Testis (tissue), 2 donors: ENCODE measurements at regions not wholly inside any gene's neighbourhood (a gene's known extent, or its start where the extent isn't known, plus 50 kb on each side); places are given as distances from the start of the nearest gene placed in this dataset.

ENCODE experiments used
- POLR2A ChIP-seq: fragments of 450-650 bp; IDR thresholded peaks from one replicate; pipeline ENCODE4 v1.6.1; 2017; ENCODE audit warnings: antibody characterized with exemption, mild to moderate bottlenecking, moderate library complexity
- TF ChIP-seq, protein P1 (sequence below), 3 experiments: fragments of 450-650 bp in 2 of 3; fragments of 200-600 bp in 1 of 3; sonication (generic) in 1 of 3; IDR thresholded peaks; one replicate each; pipeline ENCODE4 v1.5.1; 2016 to 2019; ENCODE audit warnings: antibody characterized with exemption in 3 of 3, mild to moderate bottlenecking in 2 of 3, moderate library complexity in 1 of 3

DNA sequence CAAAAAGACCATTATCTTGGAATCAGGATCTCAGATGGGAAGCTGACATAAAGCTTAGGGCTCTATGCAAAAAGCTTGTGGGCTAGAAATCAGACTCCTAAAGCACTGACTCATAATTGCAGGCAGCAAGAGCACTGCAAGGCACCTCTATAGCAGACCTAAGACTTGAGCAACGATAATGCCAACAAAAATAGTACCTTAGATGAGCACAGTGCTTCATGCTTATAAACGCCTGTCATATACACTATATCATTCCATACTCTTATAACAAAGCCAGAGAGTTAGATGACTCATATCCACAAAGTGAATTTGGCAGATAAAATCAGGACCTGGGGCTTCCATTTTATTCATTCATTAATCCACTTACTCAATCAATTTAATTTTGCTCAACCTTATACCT, 560.8 kb downstream of the MCTP2 start:
- TF ChIP-seq, protein P1, sequence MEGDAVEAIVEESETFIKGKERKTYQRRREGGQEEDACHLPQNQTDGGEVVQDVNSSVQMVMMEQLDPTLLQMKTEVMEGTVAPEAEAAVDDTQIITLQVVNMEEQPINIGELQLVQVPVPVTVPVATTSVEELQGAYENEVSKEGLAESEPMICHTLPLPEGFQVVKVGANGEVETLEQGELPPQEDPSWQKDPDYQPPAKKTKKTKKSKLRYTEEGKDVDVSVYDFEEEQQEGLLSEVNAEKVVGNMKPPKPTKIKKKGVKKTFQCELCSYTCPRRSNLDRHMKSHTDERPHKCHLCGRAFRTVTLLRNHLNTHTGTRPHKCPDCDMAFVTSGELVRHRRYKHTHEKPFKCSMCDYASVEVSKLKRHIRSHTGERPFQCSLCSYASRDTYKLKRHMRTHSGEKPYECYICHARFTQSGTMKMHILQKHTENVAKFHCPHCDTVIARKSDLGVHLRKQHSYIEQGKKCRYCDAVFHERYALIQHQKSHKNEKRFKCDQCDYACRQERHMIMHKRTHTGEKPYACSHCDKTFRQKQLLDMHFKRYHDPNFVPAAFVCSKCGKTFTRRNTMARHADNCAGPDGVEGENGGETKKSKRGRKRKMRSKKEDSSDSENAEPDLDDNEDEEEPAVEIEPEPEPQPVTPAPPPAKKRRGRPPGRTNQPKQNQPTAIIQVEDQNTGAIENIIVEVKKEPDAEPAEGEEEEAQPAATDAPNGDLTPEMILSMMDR (IDR thresholded peaks at IDR 0.05): no peak
- no peak for TF ChIP-seq POLR2A
